Keratinocyte (primary cell): ENCODE measurements at regions not wholly inside any gene's neighbourhood (a gene's known extent, or its start where the extent isn't known, plus 50 kb on each side); places are given as distances from the start of the nearest gene placed in this dataset.

Source experiments
- CTCF ChIP-seq, 3 experiments: IDR thresholded peaks in 1 of 3; conservative IDR thresholded peaks in 1 of 3; optimal IDR thresholded peaks in 1 of 3; 2 replicates in 2 of 3; 3 replicates in 1 of 3; pipeline versions ENCODE3 to v1.5.1; 2011; ENCODE audit warnings: low read length in 3 of 3, mild to moderate bottlenecking in 3 of 3, moderate library complexity in 2 of 3, control low read depth in 1 of 3, inconsistent platforms in 1 of 3; ENCODE audit not compliant: insufficient read depth in 2 of 3; ENCODE audit errors: extremely low read depth in 1 of 3
- EZH2 ChIP-seq: IDR thresholded peaks from one replicate; pipeline ENCODE4 v1.6.1; 2012; ENCODE audit warnings: inconsistent platforms, mild to moderate bottlenecking, low read length, moderate library complexity

GRCh38 chr12:118575730-118576129 is 199.4 kb downstream of the SUDS3 start:
- TF ChIP-seq EZH2, result no peak
- no peak for TF ChIP-seq CTCF (optimal IDR thresholded peaks at IDR 0.05 in 1 of 3, IDR thresholded peaks at IDR 0.05 in 1 of 3, conservative IDR thresholded peaks at IDR 0.05 in 1 of 3; ENCODE audit: extremely low read depth in 1 of 3, insufficient read depth in 2 of 3, low read length in 3 of 3)
